Heart left ventricle (tissue), 16 donors: ENCODE measurements at regions not wholly inside any gene's neighbourhood (a gene's known extent, or its start where the extent isn't known, plus 50 kb on each side); places are given as distances from the start of the nearest gene placed in this dataset.
A peak's percentile ranks its signal among the peaks of the same experiment; 100 is the strongest.

Experiments used
- ATAC-seq, 4 donors: fragments of 200-7000 bp; cut with Tn5 transposase; one replicate each; pipeline ENCODE4 v1.9.1; 2020 to 2022; ENCODE audit warnings: moderate library complexity in 4 of 4, mild to moderate bottlenecking in 3 of 4, moderate number of reproducible peaks in 1 of 4
- DNase-seq, 5 donors: peaks; one replicate each; pipeline ENCODE4 v3.0.0-alpha.2; 2020
- H3K27ac ChIP-seq, 12 donors: fragments of 200-600 bp; sonication (generic) in 4 of 12; one replicate each; pipeline versions ENCODE4 v1.5.0 to v1.8.0; 2016 to 2022; ENCODE audit warnings: mild to moderate bottlenecking in 2 of 12
- H3K27me3 ChIP-seq, 9 donors: fragments of 200-600 bp; sonication (generic) in 2 of 9; one replicate each; pipeline versions ENCODE4 v1.5.1 to v1.8.0; 2016 to 2022; ENCODE audit warnings: mild to moderate bottlenecking in 3 of 9
- H3K36me3 ChIP-seq, 9 donors: fragments of 200-600 bp; sonication (generic) in 2 of 9; one replicate each; pipeline versions ENCODE4 v1.5.0 to v1.8.0; 2018 to 2022; ENCODE audit warnings: mild to moderate bottlenecking in 2 of 9
- H3K4me1 ChIP-seq, 12 donors: fragments of 200-600 bp; sonication (generic) in 4 of 12; one replicate each; pipeline versions ENCODE4 v1.5.0 to v1.8.0; 2016 to 2022; ENCODE audit warnings: mild to moderate bottlenecking in 3 of 12
- H3K4me3 ChIP-seq, 12 donors: fragments of 200-600 bp; sonication (generic) in 4 of 12; one replicate each; pipeline versions ENCODE4 v1.5.0 to v1.8.0; 2017 to 2022; ENCODE audit warnings: mild to moderate bottlenecking in 9 of 12, moderate library complexity in 4 of 12
- H3K9me3 ChIP-seq, 12 donors: fragments of 200-600 bp; sonication (generic) in 4 of 12; one replicate each; pipeline versions ENCODE4 v1.5.0 to v1.8.0; 2016 to 2022; ENCODE audit warnings: mild to moderate bottlenecking in 1 of 12
- POLR2A ChIP-seq, 2 donors: fragments of 450-650 bp; IDR thresholded peaks; one replicate each; pipeline ENCODE4 v1.6.1; 2017; ENCODE audit warnings: antibody characterized with exemption in 2 of 2, mild to moderate bottlenecking in 2 of 2, moderate library complexity in 2 of 2
- WGBS, 4 donors: extraction: QIAGEN DNeasy Blood & Tissue Kit in 2 of 4; methylation state at CpG; one replicate each; pipeline versions ENCODE4 v1.1.5 to v1.1.7; 2013 to 2018; 5-methylcytosine and 5-hydroxymethylcytosine counted together
- intact Hi-C, 10 donors: fragments of 100-400 bp; cut with DNase I; formaldehyde crosslinking; loops; one replicate each; pipeline versions ENCODE4 v1.11.1 to v1.14.2; 2022
- TF ChIP-seq, protein P1 (sequence below), 12 donors: fragments of 200-600 bp; sonication (generic) in 4 of 12; IDR thresholded peaks; one replicate each; pipeline versions ENCODE4 v1.5.0 to v1.8.0; 2018 to 2022; ENCODE audit warnings: antibody characterized with exemption in 12 of 12, mild to moderate bottlenecking in 5 of 12
- donor health status: ischemic (EF 13 %, LVEDD 7.1; RV severe dilation, severe dysfunction).
- donor health status: healthy with polysubstance abuse.
- donor health status: DM: no; HTN: yes; CAD: no.
- donor health status: DM: no; HTN: no; CAD: no.
- donor health status: ischemic (EF 25% LVEDD 6.9; RV normal size, moderate dysfunction).
- donor health status: ischemic (EF 25% LVEDD 5.7; RV mildly dilated, moderate dysfunction).
- donor health status: healthy.
- donor health status: DM: yes; HTN: yes; CAD: no.
- donor health status: ischemic (EF 35%, LVEDD 5.7; RV mildly dilated, moderate dysfunction).
- donor health status: nonischemic (EF 11% LVEDD 7.7; RV severe dilation, severe dysfunction).
- donor health status: DM: yes; HTN: yes; CAD: no.
- donor health status: PGD.
- donor health status: ischemic (EF 29% LVEDD 5.4; RV normal size, mild dysfunction).
- donor health status: nonischemic (EF 23%, LVEDD 6.1; RV moderate dilation, normal function).

- peak in 1 of 2 donors; percentile 5 for TF ChIP-seq POLR2A (IDR thresholded peaks at IDR 0.05)
- TF ChIP-seq, protein P1, sequence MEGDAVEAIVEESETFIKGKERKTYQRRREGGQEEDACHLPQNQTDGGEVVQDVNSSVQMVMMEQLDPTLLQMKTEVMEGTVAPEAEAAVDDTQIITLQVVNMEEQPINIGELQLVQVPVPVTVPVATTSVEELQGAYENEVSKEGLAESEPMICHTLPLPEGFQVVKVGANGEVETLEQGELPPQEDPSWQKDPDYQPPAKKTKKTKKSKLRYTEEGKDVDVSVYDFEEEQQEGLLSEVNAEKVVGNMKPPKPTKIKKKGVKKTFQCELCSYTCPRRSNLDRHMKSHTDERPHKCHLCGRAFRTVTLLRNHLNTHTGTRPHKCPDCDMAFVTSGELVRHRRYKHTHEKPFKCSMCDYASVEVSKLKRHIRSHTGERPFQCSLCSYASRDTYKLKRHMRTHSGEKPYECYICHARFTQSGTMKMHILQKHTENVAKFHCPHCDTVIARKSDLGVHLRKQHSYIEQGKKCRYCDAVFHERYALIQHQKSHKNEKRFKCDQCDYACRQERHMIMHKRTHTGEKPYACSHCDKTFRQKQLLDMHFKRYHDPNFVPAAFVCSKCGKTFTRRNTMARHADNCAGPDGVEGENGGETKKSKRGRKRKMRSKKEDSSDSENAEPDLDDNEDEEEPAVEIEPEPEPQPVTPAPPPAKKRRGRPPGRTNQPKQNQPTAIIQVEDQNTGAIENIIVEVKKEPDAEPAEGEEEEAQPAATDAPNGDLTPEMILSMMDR (IDR thresholded peaks at IDR 0.05) = no peak
- peaks cover 0 to 40% (median 21%) of the 10 kb centered on the region in 12 donors for H3K4me1 ChIP-seq
- peak overlapping the region in 11 of 12 donors; percentile 9 to 53 (median 43) for H3K4me3 ChIP-seq
- ATAC-seq (peak; percentile 83 to 99 (median 98)), DNase-seq (peak; percentile 81 to 93 (median 89))
- 7 to 18% (median 10%) methylated on average over 33 to 36 of the region's 36 CpGs for WGBS, 4 donors
- no peaks in the 10 kb centered on the region for H3K27me3 ChIP-seq
- peak overlapping the region in 11 of 12 donors; percentile 22 to 85 (median 70) for H3K27ac ChIP-seq
- no peaks in the 10 kb centered on the region for H3K36me3 ChIP-seq
- intact Hi-C loops = loop anchor here in 4 of 10 donors (5.0 to 10.0 kb wide), 3 partner anchors 74 to 79 kb away; no protein-coding TSS in a partner anchor
- peaks cover 0 to 3% (median 0%) of the 10 kb centered on the region in 12 donors for H3K9me3 ChIP-seq
Measured at GRCh38 chr9:91117959-91118703, 243.6 kb downstream of the AUH start.

DNA sequence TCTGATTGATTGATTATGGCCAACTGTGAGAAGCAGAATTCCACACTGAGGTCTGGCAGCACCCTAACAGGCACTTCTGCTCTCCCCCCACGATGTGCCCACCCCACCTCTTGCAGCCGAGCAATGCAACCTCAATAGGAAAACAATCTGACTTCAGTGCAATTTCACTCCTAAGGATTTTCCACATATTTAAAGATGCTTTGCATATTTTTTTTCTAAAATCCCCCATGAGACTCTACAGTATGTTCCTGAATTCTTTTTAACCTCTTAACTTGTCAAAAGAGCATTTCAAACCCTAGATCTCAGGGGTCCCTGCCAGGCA is 243.1 kb downstream of the AUH start:
- H3K36me3 ChIP-seq = no peaks in the 10 kb centered on the region
- H3K4me1 ChIP-seq = peaks cover 0 to 40% (median 21%) of the 10 kb centered on the region in 12 donors
- no peak for TF ChIP-seq POLR2A (IDR thresholded peaks at IDR 0.05)
- TF ChIP-seq, protein P1 (IDR thresholded peaks at IDR 0.05) = no peak
- intact Hi-C loops = loop anchor here in 5 of 10 donors (1.0 to 10.0 kb wide), 4 partner anchors 74 to 79 kb away; no protein-coding TSS in a partner anchor
- peak overlapping the region in 10 of 12 donors; percentile 9 to 53 (median 44) for H3K4me3 ChIP-seq
- no peaks in the 10 kb centered on the region for H3K27me3 ChIP-seq
- 2 to 18% (median 6%) methylated on average over 2 of the region's 2 CpGs for WGBS, 4 donors
- H3K9me3 ChIP-seq = peaks cover 0 to 3% (median 0%) of the 10 kb centered on the region in 12 donors
- peak in 1 of 4 donors; percentile 16 for ATAC-seq
- peak overlapping the region in 11 of 12 donors; percentile 42 to 85 (median 68) for H3K27ac ChIP-seq
- DNase-seq = no peak

GRCh38 chr9:91119142-91119541 is 242.6 kb downstream of the AUH start:
- Histone ChIP-seq H3K4me1 (peaks cover 0 to 40% (median 21%) of the 10 kb centered on the region in 12 donors), H3K27ac (peak overlapping the region in 11 of 12 donors; percentile 28 to 85 (median 68)), H3K36me3 (no peaks in the 10 kb centered on the region), H3K9me3 (peaks cover 0 to 8% (median 0%) of the 10 kb centered on the region in 12 donors), H3K27me3 (no peaks in the 10 kb centered on the region), H3K4me3 (peak overlapping the region in 4 of 12 donors; percentile 38 to 49 (median 45))
- intact Hi-C loops = loop anchor here in 5 of 10 donors (1.0 to 10.0 kb wide), 4 partner anchors 73 to 78 kb away; no protein-coding TSS in a partner anchor
- DNase-seq = no peak
- peak in 1 of 4 donors; percentile 6 for ATAC-seq
- WGBS, 4 donors = 29 to 37% (median 32%) methylated on average over 11 of the region's 11 CpGs
- TF ChIP-seq, protein P1 (IDR thresholded peaks at IDR 0.05) = no peak
- no peak for TF ChIP-seq POLR2A (IDR thresholded peaks at IDR 0.05)

- H3K9me3 ChIP-seq = peaks cover 0 to 13% (median 0%) of the 10 kb centered on the region in 12 donors
- H3K36me3 ChIP-seq = no peaks in the 10 kb centered on the region
- peak overlapping the region in 1 of 12 donors; percentile 44 for H3K4me3 ChIP-seq
- ATAC-seq (no peak), DNase-seq (no peak)
- 48 to 63% (median 60%) methylated on average over 3 of the region's 3 CpGs for WGBS, 4 donors
- no peaks in the 10 kb centered on the region for H3K27me3 ChIP-seq
- H3K27ac ChIP-seq = peak overlapping the region in 10 of 12 donors; percentile 4 to 85 (median 68)
- no peak for TF ChIP-seq POLR2A (IDR thresholded peaks at IDR 0.05)
- TF ChIP-seq, protein P1 (IDR thresholded peaks at IDR 0.05) = no peak
- intact Hi-C loops = loop anchor here in 6 of 10 donors (1.0 to 10.0 kb wide), 5 partner anchors 65 to 78 kb away; no protein-coding TSS in a partner anchor
- H3K4me1 ChIP-seq = peaks cover 0 to 40% (median 21%) of the 10 kb centered on the region in 12 donors
Measured at GRCh38 chr9:91119679-91120078, 242.0 kb downstream of the AUH start.
